ENCODE measurements at regions not wholly inside any gene's neighbourhood (a gene's known extent, or its start where the extent isn't known, plus 50 kb on each side); places are given as distances from the start of the nearest gene placed in this dataset.

- TF ChIP-seq POLR2AphosphoS5 (IDR thresholded peaks at IDR 0.05; ENCODE audit: insufficient read depth in 1 of 2, low read depth in 1 of 2), result no peak
- TF ChIP-seq CTCF (IDR thresholded peaks at IDR 0.05), result no peak
- no peak for TF ChIP-seq POLR2A (IDR thresholded peaks at IDR 0.05)
These were observed 212.6 kb upstream of the RSPO3 start for GRCh38 chr6:126905917-126906316.
